HG03571 (cell line): ENCODE measurements at regions not wholly inside any gene's neighbourhood (a gene's known extent, or its start where the extent isn't known, plus 50 kb on each side); places are given as distances from the start of the nearest gene placed in this dataset.
"Not testable (repeated sequence)": the region's sequence is repeated elsewhere in the genome, so short reads cannot be mapped to it uniquely, and the experiment has no call there.

ENCODE experiments used
- ATAC-seq: cut with Tn5 transposase; IDR thresholded peaks from one replicate; pipeline ENCODE4 v1.9.1; 2021; ENCODE audit not compliant: unreplicated experiment

DNA sequence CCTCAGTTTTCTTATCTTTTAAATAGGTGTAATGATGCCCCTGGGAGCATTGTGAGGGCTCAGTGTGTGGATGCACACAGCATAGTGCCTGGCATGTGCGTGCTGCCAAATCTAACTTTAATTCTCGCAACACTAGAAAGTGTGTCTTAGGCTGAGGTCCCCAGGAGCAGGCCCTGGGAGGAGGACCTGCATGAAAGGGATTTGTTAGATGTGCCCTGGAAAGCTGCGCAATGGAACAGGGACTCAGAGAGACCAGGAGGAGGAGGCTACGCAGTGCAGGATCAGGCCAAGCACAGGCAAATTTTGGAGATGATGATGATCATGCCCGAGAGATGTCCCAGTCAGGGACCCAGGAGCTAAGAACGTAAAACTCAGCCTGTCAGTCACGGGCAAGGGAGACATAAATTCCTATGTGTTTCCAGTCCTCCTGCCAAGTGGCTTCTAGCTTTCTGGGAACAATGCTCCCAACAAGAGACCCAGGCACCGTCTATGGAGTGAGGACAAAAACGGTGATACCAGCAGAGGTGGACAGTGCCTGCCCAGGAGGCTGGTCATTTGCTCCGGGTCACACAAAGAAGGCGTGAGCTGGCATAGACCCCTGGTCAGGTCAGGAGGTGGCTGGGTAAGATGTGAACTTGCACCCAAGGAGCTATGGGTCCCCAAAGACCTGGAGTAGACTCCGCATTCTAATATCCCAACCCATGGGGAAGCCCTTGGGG is 352.2 kb upstream of the TNRC6C start:
- ATAC-seq, result no peak

DNA sequence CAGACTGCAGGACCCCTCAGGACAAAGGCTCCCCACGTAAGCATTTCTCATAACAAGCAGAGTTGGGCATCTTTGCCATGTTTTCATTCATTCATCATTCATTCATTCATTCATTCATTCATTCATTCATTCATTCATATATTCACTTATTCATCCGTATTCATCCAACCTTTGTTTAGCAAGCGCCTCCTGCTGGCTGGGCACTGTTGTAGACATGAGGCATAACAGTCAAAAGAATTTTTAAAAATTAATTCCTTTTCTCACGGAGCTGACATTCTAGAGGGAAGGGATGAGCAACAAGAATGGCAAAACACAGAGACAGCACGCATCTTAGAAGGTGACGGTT is 351.7 kb upstream of the TNRC6C start:
- ATAC-seq, result no peak

DNA sequence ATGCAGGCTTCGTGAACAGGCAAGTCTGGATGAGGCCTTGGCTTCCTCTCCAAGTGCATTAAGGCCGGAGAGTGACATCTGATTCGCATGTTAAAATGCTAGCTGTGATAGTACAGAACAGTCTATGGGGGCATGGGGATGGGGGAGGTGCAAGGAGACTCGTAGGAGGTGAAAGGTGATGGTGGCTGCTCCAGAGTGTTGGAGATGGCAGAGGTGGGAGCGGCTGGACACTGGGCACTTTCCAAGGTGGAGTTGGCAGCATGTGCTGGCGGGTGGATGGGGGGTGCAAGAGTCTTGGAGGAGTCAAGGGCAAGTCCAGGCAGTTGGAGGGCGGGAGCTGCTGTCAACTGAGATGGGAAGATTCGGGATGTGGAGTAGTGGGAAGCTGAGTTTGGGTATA is 350.9 kb upstream of the TNRC6C start:
- ATAC-seq, result no peak

DNA sequence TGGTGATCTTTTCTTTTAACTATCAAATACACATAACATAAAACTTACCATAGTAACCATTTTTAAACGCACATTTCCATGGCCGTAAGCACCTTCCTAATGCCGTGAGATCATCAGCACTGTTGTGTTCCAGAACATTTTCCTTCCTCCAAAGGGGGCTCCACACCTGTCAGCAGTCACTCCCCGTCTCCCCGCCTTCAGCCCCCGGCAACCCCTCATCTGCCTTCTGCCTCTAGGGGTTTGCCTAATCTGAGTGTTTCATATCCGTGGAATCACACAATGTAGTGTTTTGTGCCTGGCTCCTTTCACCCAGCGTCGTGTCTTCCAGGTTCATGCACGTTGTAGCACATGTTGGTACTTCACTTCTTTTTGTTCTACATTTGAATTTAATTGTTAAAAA is 350.1 kb upstream of the TNRC6C start:
- ATAC-seq, result no peak

DNA sequence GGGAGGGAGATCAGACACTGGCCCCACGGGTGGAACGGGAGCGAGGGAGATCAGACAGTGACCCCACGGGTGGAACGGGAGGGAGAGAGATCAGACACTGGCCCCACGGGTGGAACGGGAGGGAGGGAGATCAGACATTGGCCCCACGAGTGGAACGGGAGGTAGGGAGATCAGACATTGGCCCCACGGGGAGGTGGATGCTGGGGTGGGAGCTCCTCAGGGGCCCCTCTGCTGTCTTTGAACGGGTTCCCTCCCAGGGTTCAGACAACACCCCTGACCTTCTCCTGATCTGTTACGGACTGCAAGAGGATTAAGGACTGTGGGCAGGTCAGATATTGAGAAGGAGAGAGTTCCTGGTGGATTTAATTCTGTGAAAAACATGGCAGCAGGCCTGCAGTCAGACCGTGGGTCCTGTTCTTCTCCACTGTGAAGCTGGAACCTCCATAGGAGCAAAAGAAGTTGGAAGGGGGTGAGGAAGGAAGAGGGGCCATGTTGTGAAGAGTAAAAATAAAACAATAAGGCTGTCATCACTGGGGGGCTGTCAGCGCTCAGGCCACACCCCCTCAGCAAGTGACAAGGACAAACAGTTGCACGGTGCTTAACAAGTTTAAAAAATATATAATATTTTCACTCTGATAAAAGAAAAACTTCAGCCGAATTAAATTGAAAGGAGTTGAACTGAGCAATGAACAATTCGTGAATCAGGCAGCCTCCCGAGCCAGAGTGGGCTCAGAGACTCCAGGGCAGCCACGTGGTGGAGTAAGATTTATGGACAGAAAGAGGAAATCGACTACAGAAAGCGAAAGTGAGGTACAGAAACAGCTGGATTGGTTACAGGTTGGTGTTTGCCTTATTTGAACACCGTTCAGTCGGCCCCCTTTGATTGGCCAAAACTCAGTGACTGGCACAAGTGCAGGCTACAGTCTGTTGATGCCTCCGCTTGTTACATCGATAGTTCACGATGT is 348.7 kb upstream of the TNRC6C start:
- no peak for ATAC-seq

DNA sequence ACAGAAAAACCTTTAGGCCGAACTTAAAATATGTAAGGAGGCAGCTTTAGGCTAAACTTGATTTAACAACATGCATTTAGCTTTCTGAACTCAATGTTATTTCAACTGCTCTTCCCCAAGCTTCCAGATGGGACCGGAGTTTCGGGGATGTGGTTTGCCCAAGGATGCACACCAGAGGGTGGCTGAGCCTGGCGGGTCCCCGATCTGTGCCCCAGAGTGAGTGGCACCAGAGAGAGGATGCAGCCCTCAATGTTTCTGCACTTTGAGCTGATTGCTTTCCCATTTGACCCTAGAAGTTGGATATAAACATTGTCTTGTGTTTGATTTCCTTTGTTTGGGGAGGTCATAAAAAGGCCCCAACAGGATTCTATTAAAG is 348.0 kb upstream of the TNRC6C start:
- no peak for ATAC-seq

DNA sequence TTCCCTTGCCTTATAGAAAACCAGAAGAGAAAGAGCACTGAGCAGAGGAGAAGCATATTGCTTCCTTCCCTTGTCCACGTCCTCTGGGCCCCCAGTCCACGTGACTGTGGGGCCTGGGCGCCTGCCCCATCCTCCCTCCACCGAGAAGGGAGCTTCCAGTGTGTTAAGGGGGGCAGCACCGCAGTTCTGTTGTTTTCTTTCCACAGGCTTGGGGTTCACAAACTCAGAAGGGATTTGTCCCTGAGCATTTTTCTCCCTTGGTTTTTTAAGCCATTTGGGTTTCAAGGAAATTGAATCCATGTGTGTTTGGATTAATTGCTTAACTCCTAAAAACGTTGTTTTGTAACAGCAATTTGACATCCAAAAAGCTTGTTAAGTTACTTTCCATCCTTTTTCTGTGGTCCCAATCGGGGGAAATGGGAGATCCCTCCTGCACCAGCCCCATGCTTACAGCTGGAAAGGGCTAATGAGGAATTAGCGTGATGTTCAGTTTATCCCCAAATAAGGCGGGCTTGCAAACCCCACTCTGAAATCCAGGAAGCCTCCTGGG is 347.5 kb upstream of the TNRC6C start:
- no peak for ATAC-seq

DNA sequence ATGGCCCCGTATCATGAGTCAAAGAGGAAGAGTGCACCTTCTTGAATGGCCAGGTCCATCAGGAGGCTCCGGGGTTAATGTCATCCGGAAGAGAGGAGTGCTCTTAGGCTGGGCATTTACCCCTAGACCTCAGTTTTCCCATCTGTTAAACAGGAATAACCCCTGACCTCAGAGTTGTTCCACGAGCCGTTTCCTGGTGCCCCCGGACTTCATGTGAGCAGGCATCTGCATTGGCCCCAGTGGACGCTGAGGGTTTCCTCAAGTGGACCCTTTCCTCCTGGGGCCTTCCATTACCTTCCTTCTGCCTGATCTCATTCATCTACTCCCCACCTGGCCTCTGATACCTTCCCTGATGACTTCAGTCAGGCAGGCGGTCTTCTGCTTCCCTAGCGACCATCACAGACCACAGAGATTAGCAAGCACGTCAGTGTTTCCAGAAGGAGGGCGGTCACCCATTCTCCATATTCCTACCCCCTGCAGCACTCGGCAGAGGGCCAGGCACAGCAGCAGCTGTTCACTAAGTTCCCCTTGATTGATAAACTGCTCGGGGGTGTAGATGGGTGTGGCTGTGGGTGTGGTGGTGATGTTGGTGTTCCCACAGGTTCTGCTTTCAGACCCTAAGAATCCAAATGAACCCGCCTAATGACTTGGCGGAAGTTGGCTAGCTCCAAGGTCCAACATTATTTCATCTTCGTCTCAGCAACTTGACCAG is 346.6 kb upstream of the TNRC6C start:
- no peak for ATAC-seq

DNA sequence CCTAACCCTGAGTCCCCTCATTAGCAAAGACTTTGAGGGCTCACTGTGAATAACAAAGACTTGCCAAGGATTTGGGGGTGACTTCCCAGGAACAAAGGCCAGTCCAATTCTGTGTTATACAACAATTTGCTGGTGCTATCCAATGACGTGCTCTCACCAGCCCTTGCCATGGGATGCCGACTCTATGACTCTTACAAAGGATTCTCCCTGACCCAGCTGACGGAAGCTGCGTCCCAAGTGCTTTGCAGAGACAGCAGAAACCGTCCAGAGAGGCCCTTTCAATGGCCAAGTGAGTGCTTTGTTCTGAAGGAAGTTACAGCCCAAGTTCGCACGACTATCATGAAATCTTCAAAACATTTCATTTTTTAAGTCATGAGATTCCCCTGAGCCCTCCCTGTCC is 345.3 kb upstream of the TNRC6C start:
- no peak for ATAC-seq

DNA sequence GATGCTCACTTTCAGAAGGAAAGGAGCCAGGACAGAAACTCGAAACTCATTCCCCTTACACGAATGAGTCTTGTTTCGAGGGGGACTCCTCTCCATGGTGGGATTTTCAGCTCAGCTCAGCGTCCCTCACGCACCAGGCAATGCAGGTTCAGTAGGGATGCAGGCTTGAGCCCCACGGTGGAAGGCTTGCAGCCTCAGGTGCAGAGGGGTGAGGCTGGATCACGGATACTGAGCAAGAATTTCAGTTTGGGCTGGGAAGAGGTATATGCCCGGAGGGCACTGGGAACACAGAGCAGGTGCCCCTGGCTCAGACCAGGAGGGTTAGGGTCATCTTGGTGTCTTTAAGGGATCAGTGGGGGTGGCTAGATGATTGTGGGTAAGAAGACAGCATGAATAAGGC is 344.9 kb upstream of the TNRC6C start:
- no peak for ATAC-seq

DNA sequence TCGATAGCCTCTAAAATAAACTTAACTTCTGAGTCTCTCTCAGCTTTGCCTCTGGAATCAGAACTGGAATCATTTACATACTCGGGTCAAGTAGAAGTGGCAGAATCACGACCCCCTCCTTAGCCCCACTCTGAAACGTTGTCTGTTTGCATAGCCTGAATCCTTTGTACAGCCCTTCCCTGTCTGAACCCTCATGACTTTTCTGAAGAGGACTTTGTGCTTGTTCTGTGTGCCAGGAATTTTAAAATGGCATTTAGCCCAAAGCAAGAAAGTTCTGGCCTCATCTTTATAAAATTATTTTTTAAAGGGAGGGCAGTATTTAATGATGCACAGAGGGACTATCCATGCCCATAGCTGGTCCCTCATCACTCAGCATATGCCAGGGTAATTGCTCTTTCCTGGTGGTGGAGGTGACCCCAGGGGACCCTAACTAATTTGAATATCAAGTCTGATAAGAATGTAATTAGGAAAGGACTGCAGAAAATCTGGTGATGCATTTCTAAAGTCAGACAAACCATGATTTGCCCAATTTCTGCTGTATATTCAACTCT is 342.7 kb upstream of the TNRC6C start:
- ATAC-seq, result no peak

DNA sequence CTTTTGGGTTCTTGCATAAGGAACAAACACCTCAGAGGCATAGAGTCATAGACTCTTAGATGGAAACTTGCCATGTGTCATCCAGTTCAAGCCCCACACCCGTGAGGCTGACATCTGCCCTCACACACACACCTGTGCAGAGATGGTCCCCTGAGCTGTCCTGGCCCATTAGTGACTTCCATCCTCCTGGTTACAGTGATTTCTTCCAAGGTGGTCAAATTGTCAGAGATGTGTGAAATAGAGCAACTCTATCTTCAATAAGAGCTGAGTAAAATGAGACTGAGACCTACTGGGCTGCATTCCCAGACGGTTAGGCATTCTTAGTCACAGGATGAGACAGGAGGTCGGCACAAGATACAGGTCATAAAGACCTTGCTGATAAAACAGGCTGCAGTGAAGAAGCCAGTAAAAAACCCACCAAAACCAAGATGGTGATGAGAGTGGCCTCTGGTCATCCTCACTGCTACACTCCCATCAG is 342.2 kb upstream of the TNRC6C start:
- no peak for ATAC-seq

DNA sequence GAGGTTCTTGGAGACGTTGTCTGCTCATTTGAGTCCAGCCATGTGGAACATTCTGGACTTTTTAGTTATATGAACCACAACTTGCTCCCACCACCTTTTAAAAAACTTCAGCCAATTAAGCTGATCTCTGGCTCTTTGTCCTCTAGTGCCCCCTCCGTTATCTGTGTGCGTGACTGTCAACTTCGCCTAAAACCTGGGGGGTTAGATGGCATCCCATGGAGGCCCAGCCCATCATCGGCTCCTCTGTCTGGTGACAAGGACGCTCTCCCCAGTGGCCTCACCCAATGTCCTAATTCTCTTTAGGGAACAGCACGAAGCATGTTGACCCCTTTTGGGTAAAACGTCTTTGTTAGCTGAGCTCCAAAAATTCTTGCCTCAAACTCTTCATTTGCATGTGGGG is 341.0 kb upstream of the TNRC6C start:
- no peak for ATAC-seq

DNA sequence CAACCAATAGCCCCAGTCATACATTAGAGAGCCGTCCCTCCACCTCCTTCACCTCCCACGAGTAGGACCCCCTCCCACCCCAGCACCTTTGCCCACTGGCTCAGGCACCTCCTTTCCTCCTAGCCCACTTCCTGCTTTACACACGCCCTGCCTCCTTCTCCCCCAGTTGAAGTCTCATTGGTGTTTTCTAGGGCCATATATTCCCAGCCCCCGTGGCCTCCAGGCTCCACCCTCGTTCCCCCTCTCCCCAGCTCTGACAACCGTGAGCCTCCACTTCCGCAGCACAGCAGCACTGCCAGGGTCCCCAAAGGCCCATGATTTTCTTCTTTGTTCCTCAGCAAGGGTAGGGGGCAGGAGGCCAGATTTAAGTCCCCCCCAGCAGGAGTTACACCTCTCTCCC is 340.3 kb upstream of the TNRC6C start:
- ATAC-seq, result no peak

DNA sequence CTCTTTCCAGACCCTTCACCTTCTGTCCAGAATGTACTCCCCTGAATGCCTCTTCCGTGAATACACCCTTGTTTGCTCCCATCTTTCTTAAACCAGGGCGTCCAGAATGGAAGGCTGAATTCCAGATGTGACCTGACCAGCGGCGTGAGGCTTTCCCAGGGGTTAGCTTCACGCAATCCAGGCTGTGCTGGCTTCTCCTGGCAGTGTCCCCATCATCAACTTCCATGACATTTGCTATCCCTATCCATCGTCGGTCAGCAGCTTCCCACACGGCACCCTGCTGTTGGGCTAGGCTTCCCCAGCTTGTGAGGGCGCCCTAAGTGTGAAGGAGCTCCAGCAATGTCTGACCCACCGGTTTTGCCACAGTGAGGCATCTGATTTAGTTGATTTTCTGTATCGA is 339.8 kb upstream of the TNRC6C start:
- ATAC-seq, result no peak

DNA sequence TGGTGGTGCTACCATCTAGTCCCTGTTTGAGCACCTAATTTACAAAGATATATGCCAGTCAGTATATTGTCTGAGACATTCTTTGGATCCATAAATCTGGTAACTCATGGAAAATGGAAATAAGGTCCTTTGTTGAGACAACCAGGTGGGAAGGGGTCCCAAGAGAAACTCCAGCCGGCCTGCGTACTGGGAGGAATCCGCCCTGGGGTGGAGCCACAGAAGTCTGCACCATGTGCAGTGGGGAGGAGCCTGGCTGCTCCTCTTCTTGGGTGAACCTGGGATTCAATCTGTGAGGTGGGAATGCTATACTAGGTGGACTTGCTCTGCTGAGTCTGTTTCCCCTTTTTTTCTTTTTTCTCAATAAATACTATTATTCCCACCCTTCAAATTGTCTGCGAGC is 339.2 kb upstream of the TNRC6C start:
- no peak for ATAC-seq

DNA sequence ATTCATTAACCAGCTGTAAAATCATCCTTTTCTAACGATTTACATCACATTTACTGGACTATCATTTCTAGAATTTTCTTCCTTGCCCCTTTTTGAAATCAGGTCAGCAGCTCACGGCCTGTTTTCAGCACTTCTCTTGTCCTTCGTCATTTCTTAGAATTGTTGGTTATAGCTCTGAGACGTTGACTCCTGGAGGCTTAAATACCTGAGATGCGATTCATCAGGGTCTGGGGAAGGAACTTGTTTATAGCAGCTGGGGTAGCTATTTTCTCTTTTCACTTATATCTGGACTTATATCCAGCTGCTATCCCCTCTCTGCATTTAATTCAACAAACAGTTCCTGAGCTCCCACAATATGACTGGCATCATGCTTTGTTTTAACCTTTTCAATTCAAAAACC is 338.7 kb upstream of the TNRC6C start:
- ATAC-seq, result no peak

DNA sequence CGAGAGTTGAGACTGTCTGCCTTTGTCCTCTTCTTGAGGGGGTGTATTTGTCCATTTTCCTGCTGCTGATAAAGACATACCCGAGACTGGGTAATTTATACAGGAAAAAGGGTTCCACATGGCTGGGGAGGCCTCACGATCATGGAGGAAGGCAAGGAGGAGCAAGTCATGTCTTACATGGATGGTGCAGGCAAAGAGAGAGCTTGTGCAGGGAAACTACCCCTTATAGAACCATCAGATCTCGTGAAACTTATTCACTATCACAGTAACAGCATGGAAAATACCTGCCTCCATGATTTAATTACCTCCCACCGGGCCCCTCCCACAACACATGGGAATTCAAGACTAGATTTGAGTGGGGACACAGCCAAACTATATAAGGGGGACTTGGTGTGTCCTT is 338.2 kb upstream of the TNRC6C start:
- ATAC-seq, result no peak

DNA sequence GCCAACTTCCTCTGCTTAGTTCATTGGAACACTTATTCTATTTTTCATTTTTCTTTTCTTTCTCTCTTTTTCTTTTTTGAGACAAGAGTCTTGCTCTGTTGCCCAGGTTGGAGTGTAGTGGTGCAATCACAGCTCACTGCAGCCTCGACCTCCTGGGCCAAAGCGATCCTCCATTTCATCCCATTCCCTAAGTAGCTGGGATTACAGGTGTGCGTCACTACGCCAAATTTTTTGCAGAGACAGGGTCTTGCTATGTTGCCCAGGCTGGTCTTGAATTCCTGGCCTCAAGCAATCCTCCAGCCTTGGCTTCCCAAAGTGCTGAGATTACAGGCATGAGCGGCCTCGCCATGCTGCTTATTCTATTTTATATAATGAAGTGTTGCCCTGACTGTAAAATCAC is 336.4 kb upstream of the TNRC6C start:
- ATAC-seq, result not testable (repeated sequence)

DNA sequence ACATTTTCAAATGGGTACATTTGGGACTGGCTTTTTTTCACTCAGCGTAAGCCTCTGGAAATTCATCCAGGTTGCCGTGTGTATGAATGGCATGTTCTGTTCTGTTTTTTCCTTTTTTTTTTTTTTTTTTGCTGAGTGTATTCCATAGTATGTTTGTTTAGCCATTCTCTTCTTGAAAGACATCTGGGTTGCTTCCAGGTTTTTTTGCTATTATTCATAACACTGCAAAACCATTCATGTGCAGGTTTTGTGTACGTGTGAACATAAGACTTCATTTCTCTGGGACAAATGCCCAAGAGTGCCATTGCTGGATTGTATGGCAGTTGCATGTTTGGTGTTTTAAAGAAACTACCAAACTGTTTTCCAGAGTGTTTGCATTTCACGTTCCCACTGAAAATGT is 335.9 kb upstream of the TNRC6C start:
- no peak for ATAC-seq

DNA sequence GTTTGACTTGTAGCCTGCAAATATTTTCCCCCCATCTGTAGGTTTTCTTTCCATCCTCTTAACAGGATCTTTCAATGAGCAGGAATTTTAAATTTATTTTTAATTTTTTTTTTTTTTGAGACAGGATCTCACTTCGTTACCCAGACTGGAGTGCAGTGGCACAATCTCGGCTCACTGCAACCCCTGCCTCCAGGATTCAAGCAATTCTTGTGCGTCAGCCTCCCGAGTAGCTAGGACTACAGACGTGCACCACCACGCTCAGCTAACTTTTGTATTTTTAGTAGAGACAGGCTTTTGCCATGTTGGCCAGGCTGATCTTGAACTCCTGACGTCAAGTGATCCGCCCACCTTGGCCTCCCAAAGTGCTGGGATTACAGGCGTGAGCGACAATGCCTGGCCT is 335.2 kb upstream of the TNRC6C start:
- ATAC-seq, result not testable (repeated sequence)
